ENCODE measurements at regions not wholly inside any gene's neighbourhood (a gene's known extent, or its start where the extent isn't known, plus 50 kb on each side); places are given as distances from the start of the nearest gene placed in this dataset.

- Histone ChIP-seq H3K9me3 (no peaks in the 10 kb centered on the region), H3K27ac (no peak overlapping the region), H3K27me3 (no peaks in the 10 kb centered on the region), H3K9ac (ENCODE audit: low read depth in 2 of 2, low read length in 2 of 2) (no peak overlapping the region), H3K36me3 (no peaks in the 10 kb centered on the region), H3K4me1 (no peaks in the 10 kb centered on the region), H3K4me3 (no peak overlapping the region)
- no peak for DNase-seq
- intact Hi-C loops (cut with DNase I) = no loop called here
- TF ChIP-seq CTCF (IDR thresholded peaks at IDR 0.05) = no peak
These were observed 121.6 kb upstream of the SEMA3C start for GRCh38 chr7:81040496-81040895.

DNA sequence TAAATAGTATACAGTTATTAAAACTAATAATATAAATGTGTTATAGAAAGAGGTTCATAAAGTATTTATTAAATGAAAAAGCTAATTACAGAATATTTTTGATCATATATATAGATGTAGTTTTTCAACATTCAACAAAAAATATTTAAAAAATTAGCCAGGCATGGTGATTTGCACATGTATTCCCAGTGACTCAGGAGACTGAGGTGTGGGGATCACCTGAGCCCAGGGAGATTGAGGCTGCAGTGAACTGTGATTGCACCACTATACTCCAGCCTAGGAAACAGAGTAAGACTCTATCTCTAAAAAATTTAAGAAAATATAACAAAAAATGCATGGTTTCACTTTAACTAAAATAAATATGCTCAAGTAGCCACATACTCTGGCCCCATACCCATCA is 118.0 kb upstream of the SEMA3C start:
- TF ChIP-seq CTCF (IDR thresholded peaks at IDR 0.05) = no peak
- Histone ChIP-seq H3K9ac (ENCODE audit: low read depth in 2 of 2, low read length in 2 of 2) (no peak overlapping the region), H3K4me3 (no peak overlapping the region), H3K4me1 (no peaks in the 10 kb centered on the region), H3K9me3 (no peaks in the 10 kb centered on the region), H3K36me3 (no peaks in the 10 kb centered on the region), H3K27me3 (no peaks in the 10 kb centered on the region), H3K27ac (no peak overlapping the region)
- intact Hi-C loops (cut with DNase I) = no loop called here
- DNase-seq = no peak

GRCh38 chr7:81036057-81036456 is 117.2 kb upstream of the SEMA3C start:
- Histone ChIP-seq H3K9ac (ENCODE audit: low read depth in 2 of 2, low read length in 2 of 2) (no peak overlapping the region), H3K9me3 (no peaks in the 10 kb centered on the region), H3K27ac (no peak overlapping the region), H3K4me3 (no peak overlapping the region), H3K36me3 (no peaks in the 10 kb centered on the region), H3K4me1 (no peaks in the 10 kb centered on the region), H3K27me3 (no peaks in the 10 kb centered on the region)
- intact Hi-C loops (cut with DNase I) = no loop called here
- no peak for TF ChIP-seq CTCF (IDR thresholded peaks at IDR 0.05)
- no peak for DNase-seq

DNA sequence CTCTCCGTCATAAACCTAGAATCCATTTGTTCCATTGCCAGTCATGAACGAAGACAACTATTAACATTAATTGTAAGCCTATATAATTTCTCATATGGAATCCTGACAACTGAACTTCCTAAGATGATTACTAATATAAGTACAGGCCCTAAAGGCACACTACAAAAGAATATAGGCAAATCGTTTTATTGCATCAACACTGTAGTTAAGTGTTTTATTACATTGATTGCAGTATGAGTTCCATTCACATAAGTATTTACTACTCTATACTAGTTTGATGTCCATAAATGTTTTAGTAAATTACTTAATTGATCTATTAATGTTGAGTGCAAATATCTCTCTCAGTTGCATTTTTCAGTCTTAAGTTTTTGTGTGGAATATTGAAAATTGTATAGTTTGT is 113.1 kb upstream of the SEMA3C start:
- no peak for TF ChIP-seq CTCF (IDR thresholded peaks at IDR 0.05)
- intact Hi-C loops (cut with DNase I) = no loop called here
- no peak overlapping the region for H3K9ac ChIP-seq (ENCODE audit: low read depth in 2 of 2, low read length in 2 of 2)
- no peaks in the 10 kb centered on the region for H3K27me3 ChIP-seq
- no peaks in the 10 kb centered on the region for H3K36me3 ChIP-seq
- no peak overlapping the region for H3K4me3 ChIP-seq
- H3K4me1 ChIP-seq = no peaks in the 10 kb centered on the region
- no peak for DNase-seq
- H3K9me3 ChIP-seq = no peaks in the 10 kb centered on the region
- H3K27ac ChIP-seq = no peak overlapping the region

DNA sequence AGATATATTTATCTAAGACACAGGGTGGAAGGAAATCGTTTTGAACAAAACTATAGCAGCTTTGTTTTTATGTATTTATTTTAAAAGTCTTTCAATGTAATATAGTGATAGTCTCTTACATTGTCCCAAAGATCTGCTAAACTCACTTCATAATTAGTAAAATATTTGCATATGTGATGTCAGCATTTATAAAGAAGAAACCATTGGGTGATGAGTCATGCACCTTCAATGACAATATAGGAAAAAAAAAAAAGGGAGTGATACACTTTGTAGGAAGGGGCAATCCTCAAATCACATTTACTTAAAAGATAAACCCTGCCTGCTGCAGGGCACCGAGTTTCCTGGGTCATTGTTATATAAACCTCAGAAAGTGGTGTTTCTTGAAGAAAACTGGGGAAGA is 112.4 kb upstream of the SEMA3C start:
- no peak overlapping the region for H3K4me3 ChIP-seq
- no peaks in the 10 kb centered on the region for H3K9me3 ChIP-seq
- DNase-seq = no peak
- H3K27ac ChIP-seq = no peak overlapping the region
- intact Hi-C loops (cut with DNase I) = no loop called here
- no peaks in the 10 kb centered on the region for H3K36me3 ChIP-seq
- no peak overlapping the region for H3K9ac ChIP-seq (ENCODE audit: low read depth in 2 of 2, low read length in 2 of 2)
- H3K4me1 ChIP-seq = no peaks in the 10 kb centered on the region
- no peaks in the 10 kb centered on the region for H3K27me3 ChIP-seq
- TF ChIP-seq CTCF (IDR thresholded peaks at IDR 0.05) = no peak

GRCh38 chr7:81030472-81030871 is 111.6 kb upstream of the SEMA3C start:
- no peak overlapping the region for H3K27ac ChIP-seq
- no peak overlapping the region for H3K9ac ChIP-seq (ENCODE audit: low read depth in 2 of 2, low read length in 2 of 2)
- no peaks in the 10 kb centered on the region for H3K27me3 ChIP-seq
- H3K4me1 ChIP-seq = no peaks in the 10 kb centered on the region
- intact Hi-C loops (cut with DNase I) = no loop called here
- no peak for DNase-seq
- no peak overlapping the region for H3K4me3 ChIP-seq
- H3K9me3 ChIP-seq = no peaks in the 10 kb centered on the region
- TF ChIP-seq CTCF (IDR thresholded peaks at IDR 0.05) = no peak
- no peaks in the 10 kb centered on the region for H3K36me3 ChIP-seq
